ENCODE measurements at regions not wholly inside any gene's neighbourhood (a gene's known extent, or its start where the extent isn't known, plus 50 kb on each side); places are given as distances from the start of the nearest gene placed in this dataset.

GRCh38 chrX:39296472-39296871 is 495.2 kb downstream of the MID1IP1 start:
- in situ Hi-C loops (cut with HindIII; ENCODE audit: low sequenced_read_pairs), result no loop called here

DNA sequence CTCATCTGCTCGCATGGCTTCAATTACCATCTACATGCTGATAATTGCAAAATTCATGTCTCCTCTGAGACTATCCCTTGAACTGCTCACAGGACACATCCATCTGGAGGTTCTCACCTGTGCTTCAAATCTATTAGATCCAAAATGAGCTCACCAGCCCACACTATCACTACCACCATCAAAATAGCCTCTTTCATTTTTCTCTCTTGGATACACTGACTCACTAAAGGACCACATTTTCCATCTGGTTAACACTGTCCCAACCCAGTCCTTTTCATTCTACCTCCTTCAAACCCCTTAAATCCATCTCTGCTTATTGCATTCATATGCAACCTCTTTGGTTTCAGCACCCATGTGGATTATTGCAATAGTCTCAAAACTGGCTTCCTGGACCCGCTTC is 497.6 kb downstream of the MID1IP1 start:
- no peak for DNase-seq (ENCODE audit: low read depth, low spot score)
- H3K4me3 ChIP-seq (ENCODE audit: low read depth, low read length), result no peak overlapping the region
- in situ Hi-C loops (cut with HindIII; ENCODE audit: low sequenced_read_pairs), result no loop called here
- TF ChIP-seq CTCF (IDR thresholded peaks at IDR 0.05; ENCODE audit: low read depth, low read length), result no peak

More at GRCh38 chrX:39296472-39296871, 495.2 kb downstream of the MID1IP1 start:
- no peak for TF ChIP-seq CTCF (IDR thresholded peaks at IDR 0.05; ENCODE audit: low read depth, low read length)
- DNase-seq (ENCODE audit: low read depth, low spot score), result no peak
- H3K4me3 ChIP-seq (ENCODE audit: low read depth, low read length), result no peak overlapping the region

GRCh38 chrX:39299615-39300014 is 498.4 kb downstream of the MID1IP1 start:
- no peak for TF ChIP-seq CTCF (IDR thresholded peaks at IDR 0.05; ENCODE audit: low read depth, low read length)
- in situ Hi-C loops (cut with HindIII; ENCODE audit: low sequenced_read_pairs), result no loop called here
- DNase-seq (ENCODE audit: low read depth, low spot score), result no peak
- no peak overlapping the region for H3K4me3 ChIP-seq (ENCODE audit: low read depth, low read length)

DNA sequence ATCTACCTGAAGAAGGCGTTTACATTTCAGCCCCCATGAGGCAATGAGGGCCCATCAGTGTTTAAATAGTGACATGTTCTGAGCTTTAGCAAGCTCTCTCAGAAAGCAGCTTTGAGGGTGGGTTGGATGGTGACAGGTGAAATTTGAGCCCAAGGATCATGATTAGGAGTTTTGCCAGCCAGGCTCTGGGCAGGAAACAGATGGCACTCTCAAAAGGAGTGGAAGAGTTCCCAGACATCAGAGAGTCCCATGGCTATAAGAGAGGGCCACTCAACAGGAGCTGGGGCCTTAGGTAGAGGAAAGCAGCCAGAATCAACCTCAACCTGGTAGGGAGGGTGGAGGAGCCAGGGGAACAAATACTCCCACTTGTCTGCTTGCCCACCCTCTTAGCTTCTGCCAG is 499.8 kb downstream of the MID1IP1 start:
- H3K4me3 ChIP-seq (ENCODE audit: low read depth, low read length), result no peak overlapping the region
- TF ChIP-seq CTCF (IDR thresholded peaks at IDR 0.05; ENCODE audit: low read depth, low read length), result no peak
- in situ Hi-C loops (cut with HindIII; ENCODE audit: low sequenced_read_pairs), result no loop called here
- DNase-seq (ENCODE audit: low read depth, low spot score), result no peak

DNA sequence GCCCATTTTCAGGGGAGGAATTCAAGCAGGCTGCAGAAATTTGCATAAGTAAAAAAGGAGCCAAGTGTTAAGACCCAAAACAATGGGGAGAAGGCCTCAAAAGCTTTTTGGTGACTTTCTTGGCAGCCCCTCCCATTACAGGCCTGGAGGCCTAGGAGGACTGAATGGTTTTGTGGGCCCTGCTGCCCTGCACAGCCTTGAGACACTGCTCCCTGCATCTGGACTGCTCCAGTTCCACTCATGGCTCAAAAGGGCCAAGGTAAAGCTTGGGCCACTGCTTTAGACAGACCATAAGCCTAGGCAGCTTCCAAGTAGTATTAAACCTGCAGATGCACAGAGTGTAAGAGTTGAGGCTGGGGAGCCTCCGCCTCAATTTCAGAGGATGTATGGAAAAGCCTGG is 501.6 kb downstream of the MID1IP1 start:
- DNase-seq (ENCODE audit: low read depth, low spot score), result no peak
- no peak for TF ChIP-seq CTCF (IDR thresholded peaks at IDR 0.05; ENCODE audit: low read depth, low read length)
- in situ Hi-C loops (cut with HindIII; ENCODE audit: low sequenced_read_pairs), result no loop called here
- H3K4me3 ChIP-seq (ENCODE audit: low read depth, low read length), result no peak overlapping the region

DNA sequence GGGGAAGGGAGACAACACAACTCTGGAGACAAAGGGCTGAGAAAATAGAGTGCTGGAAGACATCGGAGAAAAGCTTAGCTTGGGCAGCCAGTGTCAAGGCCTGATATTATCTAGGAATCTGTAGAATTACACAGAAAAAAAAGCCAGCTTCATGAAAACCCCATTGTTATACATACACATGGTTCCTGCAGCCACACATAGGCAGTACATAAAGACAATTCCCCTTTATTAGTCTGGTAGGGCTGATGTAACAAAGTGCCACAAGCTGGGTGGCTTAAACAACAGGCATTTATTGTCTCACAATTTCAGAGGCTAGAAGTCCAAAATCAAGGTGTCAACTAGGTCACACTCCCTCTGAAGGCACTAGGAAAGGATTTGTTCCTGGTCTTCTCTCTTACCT is 503.5 kb downstream of the MID1IP1 start:
- in situ Hi-C loops (cut with HindIII; ENCODE audit: low sequenced_read_pairs), result no loop called here
- H3K4me3 ChIP-seq (ENCODE audit: low read depth, low read length), result no peak overlapping the region
- DNase-seq (ENCODE audit: low read depth, low spot score), result no peak
- TF ChIP-seq CTCF (IDR thresholded peaks at IDR 0.05; ENCODE audit: low read depth, low read length), result no peak

DNA sequence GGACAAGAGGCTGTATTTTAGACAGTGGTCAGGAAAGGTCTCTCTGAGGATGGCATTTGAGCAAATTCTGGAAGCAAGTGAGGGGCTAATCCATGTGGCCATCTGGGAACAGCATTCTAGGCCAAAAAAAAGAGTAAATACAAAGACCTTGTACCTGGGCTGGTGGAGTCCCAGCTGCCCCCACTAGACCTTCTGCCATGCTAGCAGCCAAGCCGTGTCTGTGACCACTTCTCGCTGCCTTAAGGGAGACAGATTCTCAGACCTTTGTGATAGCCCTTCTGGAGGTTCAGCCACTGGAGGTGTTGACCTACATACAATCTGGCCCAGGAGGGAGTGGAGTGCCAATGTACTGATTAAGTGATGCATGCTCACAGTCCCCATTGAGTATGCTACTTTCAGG is 506.2 kb downstream of the MID1IP1 start:
- no peak for DNase-seq (ENCODE audit: low read depth, low spot score)
- in situ Hi-C loops (cut with HindIII; ENCODE audit: low sequenced_read_pairs), result no loop called here
- TF ChIP-seq CTCF (IDR thresholded peaks at IDR 0.05; ENCODE audit: low read depth, low read length), result no peak
- H3K4me3 ChIP-seq (ENCODE audit: low read depth, low read length), result no peak overlapping the region
